ENCODE measurements at regions not wholly inside any gene's neighbourhood (a gene's known extent, or its start where the extent isn't known, plus 50 kb on each side); places are given as distances from the start of the nearest gene placed in this dataset.

GRCh38 chr11:93075782-93076181, 106.3 kb downstream of the MTNR1B start:
- TF ChIP-seq FOXP2 (optimal IDR thresholded peaks at IDR 0.05; ENCODE audit: borderline replicate concordance, extremely low read depth, extremely low read length, insufficient read depth) (no peak), POLR2AphosphoS5 (IDR thresholded peaks at IDR 0.05; ENCODE audit: low read depth, low read length) (no peak), TAF1 (IDR thresholded peaks at IDR 0.05; ENCODE audit: borderline replicate concordance, insufficient read depth, low read length) (no peak), REST (IDR thresholded peaks at IDR 0.05; ENCODE audit: insufficient read depth in 1 of 2, low read depth in 2 of 2, low read length in 2 of 2) (no peak), SIN3A (IDR thresholded peaks at IDR 0.05; ENCODE audit: borderline replicate concordance, insufficient read depth, low read length) (no peak)
